Heart right ventricle (tissue), 16 donors: ENCODE measurements at regions not wholly inside any gene's neighbourhood (a gene's known extent, or its start where the extent isn't known, plus 50 kb on each side); places are given as distances from the start of the nearest gene placed in this dataset.

Experiments
- ATAC-seq, 8 donors: fragments of 200-7000 bp; cut with Tn5 transposase; one replicate each; pipeline ENCODE4 v1.9.1; 2020; ENCODE audit warnings: mild to moderate bottlenecking in 8 of 8, moderate library complexity in 8 of 8, moderate number of reproducible peaks in 1 of 8
- DNase-seq, 2 donors: peaks; one replicate each; pipeline ENCODE4 v3.0.0-alpha.2; 2020
- H3K27ac ChIP-seq, 10 donors: fragments of 200-600 bp; sonication (generic) in 2 of 10; one replicate each; pipeline versions ENCODE4 v1.5.0 to v1.8.0; 2020 to 2022; ENCODE audit warnings: mild to moderate bottlenecking in 3 of 10
- H3K27me3 ChIP-seq, 7 donors: fragments of 200-600 bp; one replicate each; pipeline ENCODE4 v1.8.0; 2021 to 2022; ENCODE audit warnings: mild to moderate bottlenecking in 2 of 7
- H3K36me3 ChIP-seq, 9 donors: fragments of 200-600 bp; sonication (generic) in 1 of 9; one replicate each; pipeline versions ENCODE4 v1.5.0 to v1.8.0; 2020 to 2022; ENCODE audit warnings: mild to moderate bottlenecking in 2 of 9
- H3K4me1 ChIP-seq, 9 donors: fragments of 200-600 bp; sonication (generic) in 1 of 9; one replicate each; pipeline versions ENCODE4 v1.5.0 to v1.8.0; 2020 to 2022; ENCODE audit warnings: mild to moderate bottlenecking in 4 of 9
- H3K4me3 ChIP-seq, 10 donors: fragments of 200-600 bp; sonication (generic) in 2 of 10; one replicate each; pipeline versions ENCODE4 v1.5.0 to v1.8.0; 2020 to 2022; ENCODE audit warnings: mild to moderate bottlenecking in 7 of 10, moderate library complexity in 2 of 10
- H3K9me3 ChIP-seq, 11 donors: fragments of 200-600 bp in 10 of 11; sonication (generic) in 2 of 11; one replicate each; pipeline versions ENCODE4 v1.5.0 to v1.8.0; 2013 to 2022; ENCODE audit warnings: mild to moderate bottlenecking in 2 of 11, control low read depth in 1 of 11, moderate library complexity in 1 of 11
- CTCF ChIP-seq, 9 donors: fragments of 200-600 bp; sonication (generic) in 2 of 9; IDR thresholded peaks; one replicate each; pipeline versions ENCODE4 v1.5.0 to v1.8.0; 2021 to 2022; ENCODE audit warnings: antibody characterized with exemption in 9 of 9, mild to moderate bottlenecking in 5 of 9, moderate library complexity in 1 of 9
- WGBS, 2 donors: extraction: QIAGEN DNeasy Blood & Tissue Kit; methylation state at CpG; one replicate each; pipeline ENCODE4 v1.1.7; 2013; ENCODE audit warnings: inconsistent platforms in 1 of 2; 5-methylcytosine and 5-hydroxymethylcytosine counted together
- intact Hi-C, 10 donors: fragments of 100-400 bp; cut with DNase I; formaldehyde crosslinking; loops; one replicate each; pipeline versions ENCODE4 v1.11.1 to v1.14.2; 2022
- donor health status: Arrhythmogenic right ventricular cardiomyopathy.
- donor health status: ischemic (EF 13 %, LVEDD 7.1; RV severe dilation, severe dysfunction).
- donor health status: healthy with polysubstance abuse.
- donor health status: DM: no; HTN: yes; CAD: no.
- donor health status: DM: no; HTN: no; CAD: no.
- donor health status: ischemic (EF 25% LVEDD 6.9; RV normal size, moderate dysfunction).
- donor health status: ischemic (EF 25% LVEDD 5.7; RV mildly dilated, moderate dysfunction).
- donor health status: healthy.
- donor health status: DM: yes; HTN: yes; CAD: no.
- donor health status: Ischemic cardiomyopathy.
- donor health status: ischemic (EF 35%, LVEDD 5.7; RV mildly dilated, moderate dysfunction).
- donor health status: nonischemic (EF 11% LVEDD 7.7; RV severe dilation, severe dysfunction).
- donor health status: DM: yes; HTN: yes; CAD: no.
- donor health status: PGD.
- donor health status: ischemic (EF 29% LVEDD 5.4; RV normal size, mild dysfunction).
- donor health status: nonischemic (EF 23%, LVEDD 6.1; RV moderate dilation, normal function).

- intact Hi-C loops: no loop called here
- no peak for DNase-seq
- H3K27me3 ChIP-seq: no peaks in the 10 kb centered on the region
- WGBS, 2 donors: 88 to 91% methylated on average over 5 of the region's 5 CpGs
- H3K27ac ChIP-seq: no peak overlapping the region
- H3K4me1 ChIP-seq: peaks cover 0 to 7% (median 0%) of the 10 kb centered on the region in 9 donors
- H3K36me3 ChIP-seq: no peaks in the 10 kb centered on the region
- TF ChIP-seq CTCF (IDR thresholded peaks at IDR 0.05): no peak
- ATAC-seq: no peak
- peaks cover 0 to 5% (median 0%) of the 10 kb centered on the region in 11 donors for H3K9me3 ChIP-seq
- H3K4me3 ChIP-seq: no peak overlapping the region
Measured at GRCh38 chr11:109765709-109766311, 327.4 kb upstream of the ZC3H12C start.

GRCh38 chr11:109769858-109770257 is 323.3 kb upstream of the ZC3H12C start:
- H3K4me1 ChIP-seq: no peaks in the 10 kb centered on the region
- H3K27me3 ChIP-seq: no peaks in the 10 kb centered on the region
- no peak overlapping the region for H3K4me3 ChIP-seq
- H3K36me3 ChIP-seq: no peaks in the 10 kb centered on the region
- ATAC-seq (no peak), DNase-seq (no peak)
- H3K27ac ChIP-seq: no peak overlapping the region
- no peaks in the 10 kb centered on the region for H3K9me3 ChIP-seq
- intact Hi-C loops: no loop called here
- WGBS, 2 donors: 83 to 86% methylated on average over 4 of the region's 4 CpGs
- no peak for TF ChIP-seq CTCF (IDR thresholded peaks at IDR 0.05)

DNA sequence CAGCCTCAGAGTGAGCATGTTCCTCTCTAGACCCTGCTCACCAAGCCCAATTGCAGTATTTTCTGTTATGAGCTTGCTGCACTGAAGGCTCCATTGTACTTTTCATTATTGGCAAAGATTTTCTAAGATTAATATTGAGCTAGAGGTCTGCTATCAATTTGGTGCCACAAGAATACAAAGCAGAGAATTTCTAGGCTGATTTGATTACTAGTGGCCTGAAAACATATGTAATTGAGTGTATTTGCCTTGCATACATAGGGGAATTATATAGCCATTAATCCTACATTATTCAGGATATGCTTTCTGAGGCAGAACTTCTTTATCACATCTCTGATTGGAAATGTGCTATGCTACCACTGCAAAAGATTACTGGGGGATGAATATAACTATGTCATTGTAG is 322.9 kb upstream of the ZC3H12C start:
- intact Hi-C loops: no loop called here
- no peak for ATAC-seq
- Histone ChIP-seq H3K9me3 (no peaks in the 10 kb centered on the region), H3K4me3 (no peak overlapping the region), H3K27me3 (no peaks in the 10 kb centered on the region), H3K4me1 (no peaks in the 10 kb centered on the region), H3K27ac (no peak overlapping the region), H3K36me3 (no peaks in the 10 kb centered on the region)
- DNase-seq: no peak
- no peak for TF ChIP-seq CTCF (IDR thresholded peaks at IDR 0.05)

DNA sequence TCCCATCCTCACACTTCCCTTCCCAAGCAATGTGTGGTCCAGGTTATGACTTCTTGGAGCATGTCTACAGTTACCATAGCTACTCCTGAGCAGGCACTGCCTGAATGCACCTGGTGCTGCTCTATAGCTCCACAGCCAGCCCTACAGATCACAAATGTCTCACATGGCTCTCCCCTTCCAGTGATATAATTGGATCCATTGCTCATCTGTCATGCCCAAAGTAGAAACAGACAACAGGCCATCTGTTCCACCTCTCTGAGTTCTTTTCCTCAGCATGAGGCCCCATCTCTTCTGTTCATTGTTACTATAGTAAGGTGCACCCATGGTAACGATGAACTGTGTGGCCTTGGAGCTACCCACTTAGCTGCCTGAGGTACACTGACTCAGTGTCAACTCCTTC is 320.3 kb upstream of the ZC3H12C start:
- Histone ChIP-seq H3K27ac (no peak overlapping the region), H3K9me3 (no peaks in the 10 kb centered on the region), H3K4me3 (no peak overlapping the region), H3K36me3 (no peaks in the 10 kb centered on the region), H3K27me3 (no peaks in the 10 kb centered on the region), H3K4me1 (no peaks in the 10 kb centered on the region)
- DNase-seq (no peak), ATAC-seq (no peak)
- no peak for TF ChIP-seq CTCF (IDR thresholded peaks at IDR 0.05)
- WGBS, 2 donors: 80 to 88% methylated on average over 1 of the region's 1 CpG
- intact Hi-C loops: no loop called here
